Activated naive CD4-positive, alpha-beta T cell treated with anti-CD3 and anti-CD28 coated beads, Interleukin-2, amount 50 U/mL, for 24 hours (primary cell): ENCODE measurements at regions not wholly inside any gene's neighbourhood (a gene's known extent, or its start where the extent isn't known, plus 50 kb on each side); places are given as distances from the start of the nearest gene placed in this dataset.
"Not testable (repeated sequence)": the region's sequence is repeated elsewhere in the genome, so short reads cannot be mapped to it uniquely, and the experiment has no call there.

Experiments
- H3K27ac Mint-ChIP-seq: one replicate; pipeline ENCODE4 v1.8.0; 2021; ENCODE audit warnings: mild to moderate bottlenecking, mixed read lengths
- H3K27me3 Mint-ChIP-seq: one replicate; pipeline ENCODE4 v1.8.0; 2021; ENCODE audit warnings: mixed read lengths
- H3K36me3 Mint-ChIP-seq: one replicate; pipeline ENCODE4 v1.8.0; 2021; ENCODE audit warnings: mixed read lengths
- H3K4me1 Mint-ChIP-seq: one replicate; pipeline ENCODE4 v1.8.0; 2021; ENCODE audit warnings: mixed read lengths
- H3K4me3 Mint-ChIP-seq: one replicate; pipeline ENCODE4 v1.8.0; 2021; ENCODE audit warnings: mild to moderate bottlenecking, mixed read lengths
- H3K9me3 Mint-ChIP-seq: one replicate; pipeline ENCODE4 v1.8.0; 2021; ENCODE audit warnings: mixed read lengths

DNA sequence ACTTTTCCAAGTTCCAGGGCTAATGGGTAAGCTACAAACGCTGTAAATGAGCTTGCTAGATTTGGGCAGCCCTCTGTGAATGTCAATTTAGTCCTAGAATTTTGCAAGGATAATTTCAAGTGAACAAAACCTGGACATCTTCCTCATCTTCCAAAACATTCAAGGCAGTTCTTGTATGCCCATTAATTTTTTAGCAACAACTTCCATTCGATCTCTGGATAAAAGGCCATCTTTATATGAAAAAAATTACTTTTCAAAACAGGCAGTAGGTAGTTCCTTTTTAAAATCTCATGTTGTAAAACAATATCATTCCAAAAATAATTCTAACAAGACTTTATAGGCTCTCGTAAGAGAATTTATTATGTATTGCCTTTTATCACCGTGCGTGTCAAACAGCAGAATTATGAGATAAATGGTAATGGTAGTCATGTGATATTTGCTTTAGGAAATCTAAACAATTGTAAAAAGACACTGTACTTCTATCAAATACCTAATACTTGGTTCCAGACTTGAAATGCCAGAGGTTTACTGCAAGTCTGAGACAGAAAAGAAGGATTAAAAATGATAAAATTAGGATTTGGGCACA is 143.7 kb upstream of the NRP1 start:
- Mint-ChIP-seq H3K4me1 (no peaks in the 10 kb centered on the region), H3K36me3 (no peaks in the 10 kb centered on the region), H3K27ac (no peak overlapping the region), H3K9me3 (no peaks in the 10 kb centered on the region), H3K27me3 (peaks cover 9% of the 10 kb centered on the region), H3K4me3 (no peak overlapping the region)

GRCh38 chr10:33477291-33478088 is 143.0 kb upstream of the NRP1 start:
- Mint-ChIP-seq H3K36me3 (no peaks in the 10 kb centered on the region), H3K27ac (no peak overlapping the region), H3K9me3 (no peaks in the 10 kb centered on the region), H3K4me1 (no peaks in the 10 kb centered on the region), H3K27me3 (peaks cover 9% of the 10 kb centered on the region), H3K4me3 (no peak overlapping the region)

- H3K4me1 Mint-ChIP-seq, result no peaks in the 10 kb centered on the region
- H3K9me3 Mint-ChIP-seq, result no peaks in the 10 kb centered on the region
- no peak overlapping the region for H3K4me3 Mint-ChIP-seq
- H3K27me3 Mint-ChIP-seq, result peaks cover 9% of the 10 kb centered on the region
- no peak overlapping the region for H3K27ac Mint-ChIP-seq
- H3K36me3 Mint-ChIP-seq, result no peaks in the 10 kb centered on the region
These were observed 142.3 kb upstream of the NRP1 start for GRCh38 chr10:33476757-33477273.

DNA sequence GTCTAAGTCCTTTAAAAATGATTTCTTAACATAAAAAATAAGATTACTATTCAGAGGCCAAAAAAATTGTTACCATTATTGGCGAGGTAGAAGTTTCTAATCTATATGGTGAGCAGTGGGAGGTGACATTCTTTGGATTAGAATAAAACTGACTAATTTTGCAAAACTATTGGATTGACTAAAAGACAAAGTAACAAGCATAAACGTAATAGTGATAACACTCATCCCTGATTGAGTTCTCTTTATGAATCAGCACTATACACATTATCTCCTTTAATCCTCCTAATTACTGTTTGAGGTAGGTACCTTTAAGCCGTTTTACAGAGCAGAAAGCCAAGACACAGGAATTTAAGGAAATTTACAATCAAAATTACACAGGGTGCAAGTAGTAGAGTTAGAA is 139.2 kb upstream of the NRP1 start:
- Mint-ChIP-seq H3K4me3 (no peak overlapping the region), H3K27me3 (peaks cover 11% of the 10 kb centered on the region), H3K4me1 (no peaks in the 10 kb centered on the region), H3K36me3 (no peaks in the 10 kb centered on the region), H3K27ac (no peak overlapping the region), H3K9me3 (no peaks in the 10 kb centered on the region)

- not testable (repeated sequence) for H3K4me1 Mint-ChIP-seq, H3K4me3 Mint-ChIP-seq, H3K27me3 Mint-ChIP-seq, H3K27ac Mint-ChIP-seq, H3K36me3 Mint-ChIP-seq, H3K9me3 Mint-ChIP-seq
These were observed 133.5 kb upstream of the NRP1 start for GRCh38 chr10:33468006-33468405.

- H3K27me3 Mint-ChIP-seq, result peaks cover 3% of the 10 kb centered on the region
- H3K27ac Mint-ChIP-seq, result no peak overlapping the region
- no peaks in the 10 kb centered on the region for H3K36me3 Mint-ChIP-seq
These were observed 131.3 kb upstream of the NRP1 start for GRCh38 chr10:33465747-33466146.

GRCh38 chr10:33463011-33463410 is 128.5 kb upstream of the NRP1 start:
- no peak overlapping the region for H3K4me3 Mint-ChIP-seq

More at GRCh38 chr10:33465747-33466146, 131.3 kb upstream of the NRP1 start:
- Mint-ChIP-seq H3K4me3 (no peak overlapping the region), H3K9me3 (no peaks in the 10 kb centered on the region), H3K4me1 (no peaks in the 10 kb centered on the region)

DNA sequence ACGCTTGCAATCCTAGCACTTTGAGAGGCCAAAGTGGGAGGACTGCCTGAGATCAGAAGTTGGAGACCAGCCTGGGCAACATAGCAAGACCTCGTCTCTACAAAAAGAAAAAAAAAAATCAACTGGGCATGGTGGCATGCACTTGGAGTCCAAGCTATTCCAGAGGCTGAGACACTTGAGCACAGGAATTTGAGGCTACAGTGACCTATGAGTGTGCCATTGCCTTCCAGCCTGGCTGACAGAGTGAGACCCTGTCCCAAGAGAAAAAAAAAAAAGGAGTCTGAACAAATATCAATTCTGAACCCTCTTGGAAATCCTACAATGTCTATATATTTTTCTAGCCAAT is 126.8 kb upstream of the NRP1 start:
- H3K27me3 Mint-ChIP-seq, result peaks cover 1% of the 10 kb centered on the region
- no peaks in the 10 kb centered on the region for H3K36me3 Mint-ChIP-seq
- no peaks in the 10 kb centered on the region for H3K9me3 Mint-ChIP-seq
- no peak overlapping the region for H3K27ac Mint-ChIP-seq
- no peak overlapping the region for H3K4me3 Mint-ChIP-seq
- H3K4me1 Mint-ChIP-seq, result no peaks in the 10 kb centered on the region

More at GRCh38 chr10:33463011-33463410, 128.5 kb upstream of the NRP1 start:
- H3K36me3 Mint-ChIP-seq, result no peaks in the 10 kb centered on the region
- H3K9me3 Mint-ChIP-seq, result no peaks in the 10 kb centered on the region
- H3K27ac Mint-ChIP-seq, result no peak overlapping the region
- no peaks in the 10 kb centered on the region for H3K4me1 Mint-ChIP-seq
- peaks cover 1% of the 10 kb centered on the region for H3K27me3 Mint-ChIP-seq

GRCh38 chr10:33460505-33461294 is 126.2 kb upstream of the NRP1 start:
- H3K9me3 Mint-ChIP-seq, result no peaks in the 10 kb centered on the region
- no peak overlapping the region for H3K4me3 Mint-ChIP-seq
- H3K27me3 Mint-ChIP-seq, result no peaks in the 10 kb centered on the region
- H3K27ac Mint-ChIP-seq, result no peak overlapping the region
- H3K4me1 Mint-ChIP-seq, result no peaks in the 10 kb centered on the region
- H3K36me3 Mint-ChIP-seq, result no peaks in the 10 kb centered on the region

DNA sequence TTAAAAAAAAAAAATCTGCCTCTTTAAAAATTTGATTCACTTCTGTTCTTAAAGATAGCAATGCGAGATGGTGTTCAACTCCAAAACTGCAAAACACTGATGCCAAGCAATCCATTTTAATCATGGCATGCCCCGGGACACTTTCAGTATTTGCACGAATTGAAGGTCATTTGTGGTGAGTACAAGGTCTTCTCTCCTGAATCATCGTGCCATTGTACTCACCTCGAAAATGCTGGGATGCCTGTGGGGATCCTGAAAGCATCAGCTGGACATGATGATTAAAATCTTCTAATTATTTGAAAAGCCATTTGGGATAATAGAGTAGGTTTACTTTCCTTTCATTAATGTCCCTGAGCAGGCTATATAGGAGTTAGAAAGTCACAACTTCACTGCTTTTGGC is 125.1 kb upstream of the NRP1 start:
- Mint-ChIP-seq H3K4me1 (no peaks in the 10 kb centered on the region), H3K27me3 (no peaks in the 10 kb centered on the region), H3K4me3 (no peak overlapping the region), H3K9me3 (no peaks in the 10 kb centered on the region), H3K36me3 (no peaks in the 10 kb centered on the region), H3K27ac (no peak overlapping the region)

DNA sequence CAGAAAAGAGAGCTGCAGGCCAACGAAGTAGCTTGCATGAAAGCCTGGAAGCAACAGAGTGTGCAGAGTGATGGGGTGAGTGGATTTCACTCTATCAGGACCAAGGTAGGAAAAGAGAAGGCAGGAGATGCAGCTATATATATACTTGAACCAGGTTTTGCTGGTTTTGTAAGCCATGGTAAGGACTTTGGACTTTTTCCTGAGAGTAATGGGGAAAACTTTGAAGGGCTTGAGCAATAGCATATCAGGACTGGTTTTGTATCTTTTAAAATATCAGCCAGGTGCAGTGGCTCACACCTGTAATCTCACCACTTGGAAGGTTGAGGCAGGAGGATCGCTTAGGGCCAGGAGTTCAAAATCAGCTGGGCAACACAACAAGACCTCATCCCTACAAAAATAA is 120.6 kb upstream of the NRP1 start:
- Mint-ChIP-seq H3K9me3 (no peaks in the 10 kb centered on the region), H3K4me1 (no peaks in the 10 kb centered on the region), H3K36me3 (no peaks in the 10 kb centered on the region), H3K27me3 (peaks cover 2% of the 10 kb centered on the region), H3K27ac (no peak overlapping the region), H3K4me3 (no peak overlapping the region)

GRCh38 chr10:33454554-33454953 is 120.1 kb upstream of the NRP1 start:
- no peaks in the 10 kb centered on the region for H3K9me3 Mint-ChIP-seq
- H3K27ac Mint-ChIP-seq, result no peak overlapping the region
- no peak overlapping the region for H3K4me3 Mint-ChIP-seq
- H3K4me1 Mint-ChIP-seq, result no peaks in the 10 kb centered on the region
- peaks cover 2% of the 10 kb centered on the region for H3K27me3 Mint-ChIP-seq
- no peaks in the 10 kb centered on the region for H3K36me3 Mint-ChIP-seq

DNA sequence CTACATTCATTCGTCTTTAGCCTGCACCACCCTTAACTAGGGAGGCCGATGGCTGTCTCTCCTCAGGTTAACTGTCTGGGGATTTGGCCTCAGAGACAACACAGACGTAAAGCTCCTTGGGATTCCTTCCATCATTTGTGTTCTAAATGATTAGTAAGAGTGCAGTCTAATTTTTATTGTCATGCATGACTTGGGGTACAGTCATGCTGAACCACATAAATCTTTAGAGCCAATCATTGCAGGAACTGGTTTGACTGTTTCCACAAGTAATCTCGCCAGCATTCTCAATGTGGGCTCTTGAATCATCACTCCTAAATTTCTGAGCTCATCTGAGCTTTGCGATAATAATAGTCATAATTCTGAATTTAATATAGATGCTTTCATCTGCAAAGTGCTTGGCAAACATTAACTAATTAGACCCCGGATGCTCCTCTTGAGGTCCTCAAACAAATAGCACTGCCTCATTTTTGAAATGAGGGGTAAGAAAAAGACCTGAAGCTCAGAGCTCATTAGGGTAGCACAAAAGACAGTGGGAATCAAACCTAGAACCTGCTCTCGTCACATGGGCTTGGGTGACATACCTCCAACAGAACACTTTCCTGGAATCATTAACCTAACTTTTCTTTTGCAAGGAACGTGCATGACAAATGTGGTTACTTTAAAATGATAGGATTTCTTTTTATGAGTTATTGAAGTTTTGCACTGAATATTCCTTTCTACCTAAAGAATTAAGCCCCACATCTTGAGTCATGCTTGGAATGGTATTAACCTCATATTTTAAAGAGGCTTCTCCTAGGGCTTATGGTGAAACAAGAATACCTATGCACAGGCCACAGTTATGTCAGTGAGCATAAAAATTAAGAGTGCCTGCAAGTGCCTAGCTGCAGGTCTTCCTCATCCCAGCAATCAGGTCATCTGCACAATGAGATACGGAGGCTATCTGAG is 118.9 kb upstream of the NRP1 start:
- H3K27ac Mint-ChIP-seq, result no peak overlapping the region
- H3K9me3 Mint-ChIP-seq, result no peaks in the 10 kb centered on the region
- no peaks in the 10 kb centered on the region for H3K4me1 Mint-ChIP-seq
- no peaks in the 10 kb centered on the region for H3K36me3 Mint-ChIP-seq
- peaks cover 5% of the 10 kb centered on the region for H3K27me3 Mint-ChIP-seq
- H3K4me3 Mint-ChIP-seq, result no peak overlapping the region

GRCh38 chr10:33448421-33449140 is 114.1 kb upstream of the NRP1 start:
- Mint-ChIP-seq H3K36me3 (no peaks in the 10 kb centered on the region), H3K9me3 (no peaks in the 10 kb centered on the region), H3K27me3 (peaks cover 6% of the 10 kb centered on the region), H3K4me3 (no peak overlapping the region), H3K27ac (no peak overlapping the region), H3K4me1 (no peaks in the 10 kb centered on the region)

DNA sequence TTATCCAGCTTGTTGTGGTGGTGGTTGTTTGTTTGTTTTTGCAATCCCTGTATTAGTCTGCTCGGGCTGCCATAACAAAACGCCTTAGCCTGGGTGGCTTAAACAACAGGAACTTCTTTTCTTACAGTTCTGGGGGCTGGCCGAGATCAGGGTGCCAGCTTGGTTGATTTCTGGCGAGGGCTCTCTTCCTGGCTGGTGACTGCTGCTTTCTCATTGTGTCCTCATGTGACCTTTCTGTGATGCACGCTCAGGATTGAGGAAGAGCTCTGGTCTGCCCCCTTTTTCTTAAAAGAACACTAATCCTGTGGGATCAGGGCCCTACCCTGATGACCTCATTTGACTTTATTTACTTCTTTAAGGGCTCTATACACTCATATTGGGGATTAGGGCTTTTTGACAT is 107.1 kb upstream of the NRP1 start:
- no peaks in the 10 kb centered on the region for H3K4me1 Mint-ChIP-seq
- H3K36me3 Mint-ChIP-seq, result no peaks in the 10 kb centered on the region
- H3K9me3 Mint-ChIP-seq, result no peaks in the 10 kb centered on the region
- H3K4me3 Mint-ChIP-seq, result no peak overlapping the region
- H3K27ac Mint-ChIP-seq, result no peak overlapping the region
- peaks cover 4% of the 10 kb centered on the region for H3K27me3 Mint-ChIP-seq
